SH-SY5Y (cell line): ENCODE measurements at regions not wholly inside any gene's neighbourhood (a gene's known extent, or its start where the extent isn't known, plus 50 kb on each side); places are given as distances from the start of the nearest gene placed in this dataset.

Source experiments
- GATA2 ChIP-seq: IDR thresholded peaks from 2 replicates; pipeline ENCODE4 v1.6.1; 2011; ENCODE audit warnings: mild to moderate bottlenecking, low read depth, low read length
- GATA3 ChIP-seq: IDR thresholded peaks from 2 replicates; pipeline ENCODE4 v1.6.1; 2011; ENCODE audit warnings: low read depth, mild to moderate bottlenecking, low read length, moderate library complexity

- no peak for TF ChIP-seq GATA2
- no peak for TF ChIP-seq GATA3
These were observed 493.8 kb downstream of the VRK1 start for GRCh38 chr14:97290977-97291376.
